ENCODE measurements at regions not wholly inside any gene's neighbourhood (a gene's known extent, or its start where the extent isn't known, plus 50 kb on each side); places are given as distances from the start of the nearest gene placed in this dataset.
"Not testable (repeated sequence)": the region's sequence is repeated elsewhere in the genome, so short reads cannot be mapped to it uniquely, and the experiment has no call there.

- DNase-seq = no peak
These were observed 1979.1 kb downstream of the OLFM4 start for GRCh38 chr13:55007681-55008080.

- no peak for DNase-seq
These were observed 1984.4 kb downstream of the OLFM4 start for GRCh38 chr13:55013051-55013450.

- DNase-seq = no peak
These were observed 2000.7 kb downstream of the OLFM4 start for GRCh38 chr13:55029280-55029679.

- no peak for DNase-seq
These were observed 2009.6 kb downstream of the OLFM4 start for GRCh38 chr13:55038230-55038629.

GRCh38 chr13:55053891-55054550 lies 2025.4 kb downstream of the OLFM4 start:
- DNase-seq = not testable (repeated sequence)

GRCh38 chr13:55055666-55056065 lies 2027.1 kb downstream of the OLFM4 start:
- DNase-seq = not testable (repeated sequence)

GRCh38 chr13:55062662-55063061 lies 2034.0 kb downstream of the OLFM4 start:
- DNase-seq = no peak

GRCh38 chr13:55067946-55068345 lies 2039.3 kb downstream of the OLFM4 start:
- no peak for DNase-seq

- DNase-seq = no peak
These were observed 2041.1 kb downstream of the OLFM4 start for GRCh38 chr13:55069746-55070145.

GRCh38 chr13:55073000-55073399 lies 2044.4 kb downstream of the OLFM4 start:
- no peak for DNase-seq

GRCh38 chr13:55084630-55085029 lies 2056.0 kb downstream of the OLFM4 start:
- no peak for DNase-seq

GRCh38 chr13:55087085-55087484 lies 2053.6 kb upstream of the PRR20A start:
- no peak for DNase-seq

GRCh38 chr13:55090612-55091011 lies 2050.1 kb upstream of the PRR20A start:
- DNase-seq = no peak

- peak in 1 of 56 donors; percentile 4 for DNase-seq
These were observed 2049.5 kb upstream of the PRR20A start for GRCh38 chr13:55091172-55091571.

- no peak for DNase-seq
These were observed 2034.2 kb upstream of the PRR20A start for GRCh38 chr13:55106509-55106908.

- no peak for DNase-seq
These were observed 2020.1 kb upstream of the PRR20A start for GRCh38 chr13:55120631-55121030.

- DNase-seq = no peak
These were observed 1985.7 kb upstream of the PRR20A start for GRCh38 chr13:55155046-55155445.

GRCh38 chr13:55159765-55160164 lies 1981.0 kb upstream of the PRR20A start:
- no peak for DNase-seq

GRCh38 chr13:55160867-55161266 lies 1979.9 kb upstream of the PRR20A start:
- DNase-seq = no peak

- not testable (repeated sequence) for DNase-seq
These were observed 1962.1 kb upstream of the PRR20A start for GRCh38 chr13:55178582-55178981.

GRCh38 chr13:55190996-55191395 lies 1949.7 kb upstream of the PRR20A start:
- DNase-seq = no peak

GRCh38 chr13:55199134-55199533 lies 1941.6 kb upstream of the PRR20A start:
- DNase-seq = no peak

GRCh38 chr13:55214841-55215345 lies 1925.8 kb upstream of the PRR20A start:
- DNase-seq = no peak

GRCh38 chr13:55219538-55219937 lies 1921.2 kb upstream of the PRR20A start:
- DNase-seq = no peak
